Body of pancreas (tissue), 4 donors: ENCODE measurements at regions not wholly inside any gene's neighbourhood (a gene's known extent, or its start where the extent isn't known, plus 50 kb on each side); places are given as distances from the start of the nearest gene placed in this dataset.

Source experiments
- ATAC-seq: fragments of 150-250 bp; one replicate; pipeline ENCODE4 v1.9.1; 2016
- DNase-seq, 4 donors: peaks; one replicate each; pipeline ENCODE4 v3.0.0-alpha.2; 2019
- H3K27ac ChIP-seq, 4 donors: fragments of 200-600 bp; sonication (generic); 1 replicate in 3 of 4; 2 replicates in 1 of 4; pipeline versions ENCODE4 v1.5.1 to v1.6.1; 2016 to 2019; ENCODE audit warnings: mild to moderate bottlenecking in 1 of 4, mixed read lengths in 1 of 4, moderate library complexity in 1 of 4
- H3K27me3 ChIP-seq, 2 donors: fragments of 200-600 bp; sonication (generic); one replicate each; pipeline ENCODE4 v1.6.0; 2016; ENCODE audit warnings: mild to moderate bottlenecking in 1 of 2
- H3K36me3 ChIP-seq, 2 donors: fragments of 200-600 bp; sonication (generic); replicated peaks in 1 of 2; 2 replicates each; pipeline ENCODE4 v1.5.1; 2016; ENCODE audit warnings: low read depth in 2 of 2; ENCODE audit not compliant: insufficient read depth in 1 of 2
- H3K4me1 ChIP-seq: fragments of 200-600 bp; sonication (generic); one replicate; pipeline ENCODE4 v1.6.0; 2016
- H3K4me3 ChIP-seq, 2 donors: fragments of 200-600 bp; sonication (generic); 1 replicate in 1 of 2; 2 replicates in 1 of 2; pipeline ENCODE4 v1.5.1; 2016 to 2019
- H3K9me3 ChIP-seq, 3 donors: fragments of 200-600 bp; sonication (generic); 1 replicate in 2 of 3; 2 replicates in 1 of 3; pipeline ENCODE4 v1.5.1; 2016
- CTCF ChIP-seq, 7 experiments: fragments of 450-650 bp in 4 of 7; fragments of 200-600 bp in 3 of 7; sonication (generic) in 3 of 7; IDR thresholded peaks; one replicate each; pipeline ENCODE4 v1.5.1; 2016 to 2019; ENCODE audit warnings: antibody characterized with exemption in 7 of 7
- POLR2A ChIP-seq, 3 donors: fragments of 450-650 bp; IDR thresholded peaks; one replicate each; pipeline ENCODE4 v1.6.1; 2016; ENCODE audit warnings: antibody characterized with exemption in 3 of 3, mild to moderate bottlenecking in 2 of 3
- WGBS, 2 donors: methylation state at CpG; one replicate each; pipeline ENCODE4 v1.1.5; 2017; 5-methylcytosine and 5-hydroxymethylcytosine counted together
- intact Hi-C: fragments of 100-400 bp; cut with DNase I; formaldehyde crosslinking; loops from one replicate; pipeline ENCODE4 v1.15.1; 2023

- Histone ChIP-seq H3K4me3 (no peak overlapping the region), H3K4me1 (no peaks in the 10 kb centered on the region), H3K9me3 (no peaks in the 10 kb centered on the region), H3K27me3 (no peaks in the 10 kb centered on the region), H3K36me3 (no peaks in the 10 kb centered on the region), H3K27ac (no peak overlapping the region)
- no peak for ATAC-seq
- no peak for TF ChIP-seq POLR2A (IDR thresholded peaks at IDR 0.05)
- TF ChIP-seq CTCF (IDR thresholded peaks at IDR 0.05), result no peak
- intact Hi-C loops, result no loop called here
- WGBS, 2 donors, result 72 to 78% methylated on average over 6 of the region's 6 CpGs
- no peak for DNase-seq
Observed at GRCh38 chr6:12618296-12618695, 98.3 kb upstream of the PHACTR1 start.

- WGBS, 2 donors, result 55 to 59% methylated on average over 5 of the region's 5 CpGs
- no peak overlapping the region for H3K4me3 ChIP-seq
Observed at GRCh38 chr6:12621754-12622153, 94.8 kb upstream of the PHACTR1 start.

GRCh38 chr6:12622566-12622965 lies 94.0 kb upstream of the PHACTR1 start:
- DNase-seq (no peak), ATAC-seq (no peak)
- no peaks in the 10 kb centered on the region for H3K9me3 ChIP-seq
- no peak overlapping the region for H3K27ac ChIP-seq
- H3K27me3 ChIP-seq, result no peaks in the 10 kb centered on the region
- H3K4me3 ChIP-seq, result no peak overlapping the region
- TF ChIP-seq POLR2A (IDR thresholded peaks at IDR 0.05) (no peak), CTCF (IDR thresholded peaks at IDR 0.05) (no peak)
- intact Hi-C loops, result no loop called here
- H3K36me3 ChIP-seq, result no peaks in the 10 kb centered on the region
- no peaks in the 10 kb centered on the region for H3K4me1 ChIP-seq

More at GRCh38 chr6:12621754-12622153, 94.8 kb upstream of the PHACTR1 start:
- TF ChIP-seq POLR2A (IDR thresholded peaks at IDR 0.05) (no peak), CTCF (IDR thresholded peaks at IDR 0.05) (no peak)
- H3K27me3 ChIP-seq, result no peaks in the 10 kb centered on the region
- no peaks in the 10 kb centered on the region for H3K4me1 ChIP-seq
- no peaks in the 10 kb centered on the region for H3K36me3 ChIP-seq
- ATAC-seq (no peak), DNase-seq (no peak)
- H3K9me3 ChIP-seq, result no peaks in the 10 kb centered on the region
- H3K27ac ChIP-seq, result no peak overlapping the region
- intact Hi-C loops, result no loop called here

- H3K4me3 ChIP-seq, result no peak overlapping the region
- intact Hi-C loops, result no loop called here
- no peaks in the 10 kb centered on the region for H3K36me3 ChIP-seq
- H3K27me3 ChIP-seq, result no peaks in the 10 kb centered on the region
- H3K9me3 ChIP-seq, result no peaks in the 10 kb centered on the region
- ATAC-seq (no peak), DNase-seq (no peak)
- no peak for TF ChIP-seq POLR2A (IDR thresholded peaks at IDR 0.05)
- no peak for TF ChIP-seq CTCF (IDR thresholded peaks at IDR 0.05)
- H3K4me1 ChIP-seq, result no peaks in the 10 kb centered on the region
- 72 to 77% methylated on average over 5 of the region's 5 CpGs for WGBS, 2 donors
- H3K27ac ChIP-seq, result no peak overlapping the region
Observed at GRCh38 chr6:12624142-12624837, 92.3 kb upstream of the PHACTR1 start.

- Histone ChIP-seq H3K27ac (no peak overlapping the region), H3K9me3 (no peaks in the 10 kb centered on the region), H3K4me1 (no peaks in the 10 kb centered on the region), H3K36me3 (no peaks in the 10 kb centered on the region), H3K27me3 (no peaks in the 10 kb centered on the region), H3K4me3 (no peak overlapping the region)
- WGBS, 2 donors, result 96 to 100% methylated on average over 1 of the region's 1 CpG
- no peak for TF ChIP-seq CTCF (IDR thresholded peaks at IDR 0.05)
- no peak for TF ChIP-seq POLR2A (IDR thresholded peaks at IDR 0.05)
- ATAC-seq, result no peak
- intact Hi-C loops, result no loop called here
- DNase-seq, result no peak
Observed at GRCh38 chr6:12627053-12627452, 89.5 kb upstream of the PHACTR1 start.
